Endothelial cell of umbilical vein (primary cell): ENCODE measurements at regions not wholly inside any gene's neighbourhood (a gene's known extent, or its start where the extent isn't known, plus 50 kb on each side); places are given as distances from the start of the nearest gene placed in this dataset.

ENCODE experiments used
- CTCF ChIP-seq, 2 donors: IDR thresholded peaks; 1 replicate in 1 of 2; 2 replicates in 1 of 2; pipeline ENCODE4 v1.5.1; 2011; ENCODE audit warnings: low read length in 2 of 2, mild to moderate bottlenecking in 2 of 2, moderate library complexity in 2 of 2, control low read depth in 1 of 2, inconsistent platforms in 1 of 2, low read depth in 1 of 2; ENCODE audit not compliant: insufficient read depth in 1 of 2; ENCODE audit errors: extremely low read depth in 1 of 2
- POLR2A ChIP-seq: IDR thresholded peaks from 2 replicates; pipeline ENCODE4 v1.6.1; 2012; ENCODE audit warnings: low read depth, mild to moderate bottlenecking, control low read depth, low read length

GRCh38 chr15:95018888-95019545, 787.7 kb downstream of the MCTP2 start:
- no peak for TF ChIP-seq POLR2A
- no peak for TF ChIP-seq CTCF (IDR thresholded peaks at IDR 0.05; ENCODE audit: extremely low read depth in 1 of 2, insufficient read depth in 1 of 2, low read depth in 1 of 2, low read length in 2 of 2)
